ENCODE measurements at regions not wholly inside any gene's neighbourhood (a gene's known extent, or its start where the extent isn't known, plus 50 kb on each side); places are given as distances from the start of the nearest gene placed in this dataset.

DNA sequence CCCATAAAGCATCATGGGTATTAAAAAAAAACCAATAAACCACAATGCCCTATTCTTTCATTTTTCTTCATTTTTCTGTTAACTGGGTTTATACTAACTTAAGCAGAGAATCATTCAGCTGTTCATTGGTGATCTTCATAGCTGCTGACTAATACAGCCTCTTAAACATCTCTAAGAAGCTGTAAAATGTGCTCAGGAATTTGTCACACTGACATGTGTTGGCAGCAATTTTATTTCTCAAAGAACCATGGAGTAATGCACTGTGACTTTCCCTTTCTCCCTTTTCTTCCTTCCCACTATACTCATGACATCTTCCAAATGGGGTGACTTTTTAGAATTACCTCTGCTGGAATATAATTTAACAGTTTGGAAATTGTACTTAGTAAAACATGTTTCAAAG, 315.4 kb downstream of the ANTXR2 start:
- no peak for DNase-seq (ENCODE audit: low spot score)
- Histone ChIP-seq H3K4me1 (ENCODE audit: insufficient read depth) (no peaks in the 10 kb centered on the region), H3K4me2 (no peak overlapping the region), H3K4me3 (no peak overlapping the region), H2AFZ (no peak overlapping the region), H3K9me2 (replicated peaks; ENCODE audit: insufficient read depth) (no peaks in the 10 kb centered on the region), H3K36me3 (replicated peaks; ENCODE audit: insufficient read depth, low read depth) (no peaks in the 10 kb centered on the region), H3K27ac (no peak overlapping the region), H3K27me3 (no peaks in the 10 kb centered on the region), H4K20me1 (ENCODE audit: insufficient read depth, poor library complexity, severe bottlenecking) (no peaks in the 10 kb centered on the region), H3K9me3 (ENCODE audit: low read depth) (no peaks in the 10 kb centered on the region), H3K79me2 (no peaks in the 10 kb centered on the region)
- TF ChIP-seq EZH2phosphoT487 (IDR thresholded peaks at IDR 0.05; ENCODE audit: low read depth, severe bottlenecking, unreplicated experiment) (no peak), CTCF (IDR thresholded peaks at IDR 0.05; ENCODE audit: poor library complexity) (no peak), EZH2 (IDR thresholded peaks at IDR 0.05; ENCODE audit: borderline replicate concordance) (no peak)

- no peaks in the 10 kb centered on the region for H3K9me3 ChIP-seq (ENCODE audit: low read depth)
- H3K27ac ChIP-seq = no peak overlapping the region
- no peaks in the 10 kb centered on the region for H3K9me2 ChIP-seq (replicated peaks; ENCODE audit: insufficient read depth)
- H3K4me2 ChIP-seq = no peak overlapping the region
- no peaks in the 10 kb centered on the region for H3K27me3 ChIP-seq
- no peak for DNase-seq (ENCODE audit: low spot score)
- no peaks in the 10 kb centered on the region for H3K4me1 ChIP-seq (ENCODE audit: insufficient read depth)
- TF ChIP-seq EZH2 (IDR thresholded peaks at IDR 0.05; ENCODE audit: borderline replicate concordance) (no peak), EZH2phosphoT487 (IDR thresholded peaks at IDR 0.05; ENCODE audit: low read depth, severe bottlenecking, unreplicated experiment) (no peak), CTCF (IDR thresholded peaks at IDR 0.05; ENCODE audit: poor library complexity) (no peak)
- H2AFZ ChIP-seq = no peak overlapping the region
- 57% methylated on average over 2 of the region's 2 CpGs for WGBS (ENCODE audit: low lambda C conversion rate, missing lambda C conversion rate)
- H3K36me3 ChIP-seq (replicated peaks; ENCODE audit: insufficient read depth, low read depth) = no peaks in the 10 kb centered on the region
- H3K79me2 ChIP-seq = no peaks in the 10 kb centered on the region
- no peaks in the 10 kb centered on the region for H4K20me1 ChIP-seq (ENCODE audit: insufficient read depth, poor library complexity, severe bottlenecking)
- H3K4me3 ChIP-seq = no peak overlapping the region
Measured at GRCh38 chr4:79756140-79756895, 316.7 kb downstream of the ANTXR2 start.

DNA sequence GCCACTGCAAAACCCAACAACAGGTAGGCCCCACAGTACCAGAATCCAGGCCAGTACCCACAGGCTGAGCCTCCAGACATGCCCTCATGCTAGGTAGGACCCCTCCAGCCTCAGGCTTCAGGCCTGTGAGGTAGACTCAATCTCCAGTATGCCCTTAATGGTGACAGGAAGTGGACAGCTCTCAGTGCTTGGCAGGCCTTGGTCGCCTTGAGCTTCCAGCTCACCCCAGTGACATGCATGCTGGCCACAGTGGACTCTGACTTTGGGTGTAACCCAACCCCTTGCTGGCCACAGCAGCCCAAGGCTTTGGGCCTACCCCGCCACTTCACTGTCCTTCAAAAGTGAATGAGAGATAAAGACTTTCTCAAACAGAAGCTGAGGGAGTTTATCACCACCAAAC, 324.2 kb downstream of the ANTXR2 start:
- Histone ChIP-seq H2AFZ (no peak overlapping the region), H3K36me3 (replicated peaks; ENCODE audit: insufficient read depth, low read depth) (no peaks in the 10 kb centered on the region), H3K4me2 (no peak overlapping the region), H3K4me3 (no peak overlapping the region), H3K9me3 (ENCODE audit: low read depth) (no peaks in the 10 kb centered on the region), H3K4me1 (ENCODE audit: insufficient read depth) (no peaks in the 10 kb centered on the region), H3K9me2 (replicated peaks; ENCODE audit: insufficient read depth) (no peaks in the 10 kb centered on the region), H3K79me2 (no peaks in the 10 kb centered on the region), H3K27ac (no peak overlapping the region), H4K20me1 (ENCODE audit: insufficient read depth, poor library complexity, severe bottlenecking) (no peaks in the 10 kb centered on the region), H3K27me3 (no peaks in the 10 kb centered on the region)
- DNase-seq (ENCODE audit: low spot score) = no peak
- TF ChIP-seq EZH2phosphoT487 (IDR thresholded peaks at IDR 0.05; ENCODE audit: low read depth, severe bottlenecking, unreplicated experiment) (no peak), EZH2 (IDR thresholded peaks at IDR 0.05; ENCODE audit: borderline replicate concordance) (no peak), CTCF (IDR thresholded peaks at IDR 0.05; ENCODE audit: poor library complexity) (no peak)
- 83% methylated on average over 2 of the region's 2 CpGs for WGBS (ENCODE audit: low lambda C conversion rate, missing lambda C conversion rate)

All from hepatocyte (in vitro differentiated cells).